Left lung (tissue), 4 donors: ENCODE measurements at regions not wholly inside any gene's neighbourhood (a gene's known extent, or its start where the extent isn't known, plus 50 kb on each side); places are given as distances from the start of the nearest gene placed in this dataset.

Source experiments
- ATAC-seq: fragments of 200-7000 bp; cut with Tn5 transposase; one replicate; pipeline ENCODE4 v1.9.1; 2020; ENCODE audit warnings: moderate library complexity
- DNase-seq, 4 donors: peaks; one replicate each; pipeline ENCODE4 v3.0.0-alpha.2; 2013 to 2020
- H3K27ac ChIP-seq, 2 donors: fragments of 200-600 bp; sonication (generic) in 1 of 2; one replicate each; pipeline versions ENCODE4 v1.5.0 to v1.8.0; 2020 to 2021
- H3K27me3 ChIP-seq, 2 donors: fragments of 200-600 bp; sonication (generic) in 1 of 2; one replicate each; pipeline versions ENCODE4 v1.5.0 to v1.8.0; 2020 to 2021
- H3K36me3 ChIP-seq, 2 donors: fragments of 200-600 bp; sonication (generic) in 1 of 2; one replicate each; pipeline versions ENCODE4 v1.5.0 to v1.8.0; 2020 to 2021
- H3K4me1 ChIP-seq, 2 donors: fragments of 200-600 bp; one replicate each; pipeline ENCODE4 v1.8.0; 2021
- H3K4me3 ChIP-seq, 2 donors: fragments of 200-600 bp; sonication (generic) in 1 of 2; one replicate each; pipeline versions ENCODE4 v1.5.0 to v1.8.0; 2020 to 2021; ENCODE audit warnings: mild to moderate bottlenecking in 1 of 2
- H3K9me3 ChIP-seq, 2 donors: fragments of 200-600 bp; sonication (generic) in 1 of 2; one replicate each; pipeline versions ENCODE4 v1.5.0 to v1.8.0; 2020 to 2021
- CTCF ChIP-seq, 2 donors: fragments of 200-600 bp; sonication (generic) in 1 of 2; IDR thresholded peaks; one replicate each; pipeline versions ENCODE4 v1.5.0 to v1.8.0; 2021; ENCODE audit warnings: antibody characterized with exemption in 2 of 2
- intact Hi-C, 2 donors: fragments of 100-400 bp; cut with DNase I; formaldehyde crosslinking; loops; one replicate each; pipeline versions ENCODE4 v1.11.2 to v1.14.2; 2022
- donor health status: DM: no; HTN: yes; CAD: no.
- donor health status: DM: no; HTN: no; CAD: no.

- no peak overlapping the region for H3K4me3 ChIP-seq
- no peaks in the 10 kb centered on the region for H3K9me3 ChIP-seq
- peak; percentile 91 for ATAC-seq
- DNase-seq = no peak
- H3K4me1 ChIP-seq = peaks cover 0 to 3% of the 10 kb centered on the region in 2 donors
- no peaks in the 10 kb centered on the region for H3K36me3 ChIP-seq
- TF ChIP-seq CTCF (IDR thresholded peaks at IDR 0.05) = peak; percentile 63 to 67
- peaks cover 0 to 6% of the 10 kb centered on the region in 2 donors for H3K27me3 ChIP-seq
- no peak overlapping the region for H3K27ac ChIP-seq
- intact Hi-C loops = no loop called here
Observed at GRCh38 chr10:69716711-69717560, 84.8 kb upstream of the COL13A1 start.

GRCh38 chr10:69718951-69719350 is 82.8 kb upstream of the COL13A1 start:
- no peak for ATAC-seq
- no peaks in the 10 kb centered on the region for H3K36me3 ChIP-seq
- H3K4me1 ChIP-seq = peaks cover 0 to 4% of the 10 kb centered on the region in 2 donors
- H3K9me3 ChIP-seq = no peaks in the 10 kb centered on the region
- no peak overlapping the region for H3K4me3 ChIP-seq
- intact Hi-C loops = no loop called here
- H3K27ac ChIP-seq = no peak overlapping the region
- no peak for DNase-seq
- peaks cover 0 to 6% of the 10 kb centered on the region in 2 donors for H3K27me3 ChIP-seq
- TF ChIP-seq CTCF (IDR thresholded peaks at IDR 0.05) = no peak

GRCh38 chr10:69721690-69722310 is 79.9 kb upstream of the COL13A1 start:
- no peak for TF ChIP-seq CTCF (IDR thresholded peaks at IDR 0.05)
- peak; percentile 86 for ATAC-seq
- H3K27ac ChIP-seq = no peak overlapping the region
- H3K4me3 ChIP-seq = no peak overlapping the region
- peaks cover 0 to 2% of the 10 kb centered on the region in 2 donors for H3K27me3 ChIP-seq
- no peaks in the 10 kb centered on the region for H3K36me3 ChIP-seq
- H3K4me1 ChIP-seq = peaks cover 0 to 4% of the 10 kb centered on the region in 2 donors
- DNase-seq = peak in 2 of 4 donors; percentile 53 to 62
- intact Hi-C loops = no loop called here
- H3K9me3 ChIP-seq = no peaks in the 10 kb centered on the region

- Histone ChIP-seq H3K4me1 (peaks cover 0 to 4% of the 10 kb centered on the region in 2 donors), H3K27me3 (no peaks in the 10 kb centered on the region), H3K36me3 (no peaks in the 10 kb centered on the region), H3K27ac (no peak overlapping the region), H3K9me3 (no peaks in the 10 kb centered on the region), H3K4me3 (no peak overlapping the region)
- TF ChIP-seq CTCF (IDR thresholded peaks at IDR 0.05) = no peak
- intact Hi-C loops = no loop called here
- DNase-seq (no peak), ATAC-seq (peak; percentile 49)
Observed at GRCh38 chr10:69723653-69724052, 78.1 kb upstream of the COL13A1 start.

- H3K36me3 ChIP-seq = no peaks in the 10 kb centered on the region
- H3K9me3 ChIP-seq = no peaks in the 10 kb centered on the region
- DNase-seq = no peak
- no peaks in the 10 kb centered on the region for H3K27me3 ChIP-seq
- H3K27ac ChIP-seq = no peak overlapping the region
- no peak for ATAC-seq
- H3K4me3 ChIP-seq = no peak overlapping the region
- H3K4me1 ChIP-seq = peaks cover 0 to 15% of the 10 kb centered on the region in 2 donors
- intact Hi-C loops = no loop called here
- TF ChIP-seq CTCF (IDR thresholded peaks at IDR 0.05) = no peak
Observed at GRCh38 chr10:69726850-69727249, 74.9 kb upstream of the COL13A1 start.
